GM21737 (cell line): ENCODE measurements at regions not wholly inside any gene's neighbourhood (a gene's known extent, or its start where the extent isn't known, plus 50 kb on each side); places are given as distances from the start of the nearest gene placed in this dataset.

Experiments
- ATAC-seq: cut with Tn5 transposase; IDR thresholded peaks from one replicate; pipeline ENCODE4 v1.9.1; 2021; ENCODE audit warnings: mild to moderate bottlenecking, moderate library complexity; ENCODE audit not compliant: unreplicated experiment

DNA sequence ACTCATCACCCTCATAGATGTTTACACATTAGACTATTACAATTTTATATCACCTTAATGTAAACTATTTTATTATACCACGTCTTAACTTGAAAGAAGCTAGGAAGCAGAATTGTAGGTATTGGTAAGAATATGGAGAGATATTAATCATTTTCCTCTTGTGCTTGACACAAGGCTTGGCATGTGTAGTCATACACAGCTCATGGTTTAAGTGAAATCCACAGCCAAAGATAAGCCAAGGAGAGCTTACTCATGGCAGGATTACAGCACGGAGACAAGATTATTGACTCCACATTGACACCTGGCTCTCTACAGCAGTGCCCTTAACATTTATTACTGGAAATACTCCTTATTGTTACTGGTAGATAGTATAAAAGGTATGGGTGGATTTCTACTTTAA lies 68.4 kb upstream of the ADGRL4 start:
- ATAC-seq = no peak

- no peak for ATAC-seq
Measured at GRCh38 chr1:79069828-79070227, 63.3 kb upstream of the ADGRL4 start.

- no peak for ATAC-seq
Measured at GRCh38 chr1:79059341-79059740, 52.8 kb upstream of the ADGRL4 start.
